HEK293T (cell line): ENCODE measurements at regions not wholly inside any gene's neighbourhood (a gene's known extent, or its start where the extent isn't known, plus 50 kb on each side); places are given as distances from the start of the nearest gene placed in this dataset.
"Not testable (repeated sequence)": the region's sequence is repeated elsewhere in the genome, so short reads cannot be mapped to it uniquely, and the experiment has no call there.

Experiments used
- ARNT ChIP-seq: fragments of 450-650 bp; IDR thresholded peaks from 2 replicates; pipeline ENCODE4 v1.6.1; 2017; ENCODE audit warnings: mild to moderate bottlenecking
- BHLHE40 ChIP-seq: fragments of 450-650 bp; IDR thresholded peaks from 2 replicates; pipeline ENCODE4 v1.6.1; 2016; ENCODE audit warnings: mild to moderate bottlenecking, moderate library complexity, borderline replicate concordance
- CTBP1 ChIP-seq: fragments of 450-650 bp; IDR thresholded peaks from 2 replicates; pipeline ENCODE4 v1.6.1; 2016; ENCODE audit warnings: borderline replicate concordance
- ELF4 ChIP-seq: fragments of 450-650 bp; IDR thresholded peaks from 2 replicates; pipeline ENCODE4 v1.6.1; 2017; ENCODE audit warnings: antibody characterized with exemption
- FOXA1 ChIP-seq: fragments of 450-650 bp; IDR thresholded peaks from 2 replicates; pipeline ENCODE4 v1.6.1; 2016; ENCODE audit warnings: mild to moderate bottlenecking
- FOXK2 ChIP-seq: fragments of 450-650 bp; IDR thresholded peaks from 2 replicates; pipeline ENCODE4 v1.6.1; 2016; ENCODE audit warnings: mild to moderate bottlenecking
- FOXM1 ChIP-seq: fragments of 450-650 bp; IDR thresholded peaks from 2 replicates; pipeline ENCODE4 v1.6.1; 2017; ENCODE audit warnings: mild to moderate bottlenecking, borderline replicate concordance
- HDGF ChIP-seq: fragments of 450-650 bp; IDR thresholded peaks from 2 replicates; pipeline ENCODE4 v1.6.1; 2017; ENCODE audit warnings: antibody characterized with exemption, borderline replicate concordance
- L3MBTL2 ChIP-seq: fragments of 450-650 bp; conservative IDR thresholded peaks from 2 replicates; pipeline ENCODE4 v1.6.1; 2016; ENCODE audit warnings: mild to moderate bottlenecking
- LEF1 ChIP-seq: fragments of 450-650 bp; IDR thresholded peaks from 2 replicates; pipeline ENCODE4 v1.6.1; 2017; ENCODE audit warnings: mild to moderate bottlenecking, borderline replicate concordance
- PKNOX1 ChIP-seq: fragments of 450-650 bp; IDR thresholded peaks from 2 replicates; pipeline ENCODE4 v1.6.1; 2016
- SP1 ChIP-seq: fragments of 450-650 bp; IDR thresholded peaks from 2 replicates; pipeline ENCODE4 v1.6.1; 2017
- SUZ12 ChIP-seq: fragments of 450-650 bp; IDR thresholded peaks from 2 replicates; pipeline ENCODE4 v1.6.1; 2016; ENCODE audit warnings: mild to moderate bottlenecking
- ZNF384 ChIP-seq: fragments of 450-650 bp; IDR thresholded peaks from 2 replicates; pipeline ENCODE4 v1.6.1; 2016

DNA sequence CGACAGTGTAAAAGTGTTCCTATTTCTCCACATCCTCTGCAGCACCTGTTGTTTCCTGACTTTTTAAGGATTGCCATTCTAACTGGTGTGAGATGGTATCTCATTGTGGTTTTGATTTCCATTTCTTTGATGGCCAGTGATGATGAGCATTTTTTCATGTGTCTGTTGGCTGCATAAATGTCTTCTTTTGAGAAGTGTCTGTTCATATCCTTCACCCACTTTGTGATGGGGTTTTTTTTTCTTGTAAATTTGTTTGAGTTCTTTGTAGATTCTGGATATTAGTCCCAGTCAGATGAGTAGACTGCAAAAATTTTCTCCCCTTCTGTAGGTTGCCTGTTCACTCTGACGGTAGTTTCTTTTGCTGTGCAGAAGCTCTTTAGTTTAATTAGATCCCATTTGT, 76.8 kb upstream of the ZNF746 start:
- not testable (repeated sequence) for TF ChIP-seq SP1, PKNOX1, CTBP1, FOXM1, SUZ12, FOXA1, ARNT, ELF4, BHLHE40, L3MBTL2, ZNF384, FOXK2, LEF1, HDGF
